SK-N-SH (cell line): ENCODE measurements at regions not wholly inside any gene's neighbourhood (a gene's known extent, or its start where the extent isn't known, plus 50 kb on each side); places are given as distances from the start of the nearest gene placed in this dataset.

Source experiments
- CHD2 ChIP-seq: fragments of 150-350 bp; IDR thresholded peaks from 2 replicates; pipeline ENCODE4 v1.6.1; 2018; ENCODE audit warnings: low read length; ENCODE audit not compliant: partially characterized antibody
- ELF1 ChIP-seq: IDR thresholded peaks from 2 replicates; pipeline ENCODE4 v1.4.0; 2012
- EP300 ChIP-seq, 2 experiments: IDR thresholded peaks; 2 replicates each; pipeline versions ENCODE4 v1.4.0 to v1.6.1; 2012; ENCODE audit warnings: borderline replicate concordance in 1 of 2, low read depth in 1 of 2, low read length in 1 of 2
- FOXM1 ChIP-seq: IDR thresholded peaks from 2 replicates; pipeline ENCODE4 v1.4.0; 2012; ENCODE audit warnings: low read depth, mild to moderate bottlenecking
- JUND ChIP-seq: IDR thresholded peaks from 2 replicates; pipeline ENCODE4 v1.4.0; 2012
- NFIC ChIP-seq: IDR thresholded peaks from 2 replicates; pipeline ENCODE4 v1.4.0; 2012; ENCODE audit warnings: borderline replicate concordance
- POLR2AphosphoS5 ChIP-seq: IDR thresholded peaks from 2 replicates; pipeline ENCODE4 v1.6.1; 2012; ENCODE audit warnings: low read depth, low read length
- RAD21 ChIP-seq: IDR thresholded peaks from 2 replicates; pipeline ENCODE4 v1.6.1; 2012; ENCODE audit warnings: mild to moderate bottlenecking, low read length
- RCOR1 ChIP-seq: fragments of 150-350 bp; IDR thresholded peaks from 2 replicates; pipeline ENCODE4 v1.6.1; 2017; ENCODE audit warnings: antibody characterized with exemption, low read length
- RFX5 ChIP-seq: IDR thresholded peaks from 2 replicates; pipeline ENCODE4 v1.6.1; 2012; ENCODE audit warnings: mild to moderate bottlenecking, improper control_type of control experiment, low read length
- SIN3A ChIP-seq: IDR thresholded peaks from 2 replicates; pipeline ENCODE4 v1.6.1; 2012; ENCODE audit warnings: low read depth, mild to moderate bottlenecking, low read length, moderate library complexity, borderline replicate concordance
- TF ChIP-seq, protein P1 (sequence below): fragments of 200-600 bp; sonication (generic); IDR thresholded peaks from 2 replicates; pipeline ENCODE4 v1.6.1; 2017; ENCODE audit warnings: antibody characterized with exemption, mild to moderate bottlenecking, moderate library complexity
- TF ChIP-seq, protein P2 (sequence below): IDR thresholded peaks from 2 replicates; pipeline ENCODE4 v1.4.0; 2012; ENCODE audit warnings: low read depth, borderline replicate concordance

DNA sequence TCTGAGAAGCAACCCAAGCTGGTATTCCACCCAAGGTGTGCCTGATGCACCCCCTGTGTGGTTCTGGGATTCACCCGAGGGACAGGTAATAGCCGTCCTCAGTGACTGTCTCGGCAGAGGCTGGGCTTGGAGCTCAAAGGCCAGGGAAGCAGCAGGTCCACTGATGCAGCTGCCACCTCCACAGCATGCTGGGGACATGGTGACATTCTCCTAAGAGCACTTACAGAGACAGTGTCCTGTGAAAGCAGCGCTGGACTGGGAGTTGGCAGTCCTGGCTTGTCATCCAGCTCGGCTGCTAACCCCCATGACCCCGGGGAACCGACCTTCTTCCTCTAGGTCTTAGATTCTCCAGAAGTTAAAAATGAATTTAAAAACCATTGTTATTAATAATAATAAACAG is 72.8 kb downstream of the RPUSD4 start:
- TF ChIP-seq, protein P1, sequence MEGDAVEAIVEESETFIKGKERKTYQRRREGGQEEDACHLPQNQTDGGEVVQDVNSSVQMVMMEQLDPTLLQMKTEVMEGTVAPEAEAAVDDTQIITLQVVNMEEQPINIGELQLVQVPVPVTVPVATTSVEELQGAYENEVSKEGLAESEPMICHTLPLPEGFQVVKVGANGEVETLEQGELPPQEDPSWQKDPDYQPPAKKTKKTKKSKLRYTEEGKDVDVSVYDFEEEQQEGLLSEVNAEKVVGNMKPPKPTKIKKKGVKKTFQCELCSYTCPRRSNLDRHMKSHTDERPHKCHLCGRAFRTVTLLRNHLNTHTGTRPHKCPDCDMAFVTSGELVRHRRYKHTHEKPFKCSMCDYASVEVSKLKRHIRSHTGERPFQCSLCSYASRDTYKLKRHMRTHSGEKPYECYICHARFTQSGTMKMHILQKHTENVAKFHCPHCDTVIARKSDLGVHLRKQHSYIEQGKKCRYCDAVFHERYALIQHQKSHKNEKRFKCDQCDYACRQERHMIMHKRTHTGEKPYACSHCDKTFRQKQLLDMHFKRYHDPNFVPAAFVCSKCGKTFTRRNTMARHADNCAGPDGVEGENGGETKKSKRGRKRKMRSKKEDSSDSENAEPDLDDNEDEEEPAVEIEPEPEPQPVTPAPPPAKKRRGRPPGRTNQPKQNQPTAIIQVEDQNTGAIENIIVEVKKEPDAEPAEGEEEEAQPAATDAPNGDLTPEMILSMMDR = no peak
- TF ChIP-seq POLR2AphosphoS5 (no peak), NFIC (no peak), RAD21 (no peak), SIN3A (no peak), RFX5 (no peak), EP300 (IDR thresholded peaks at IDR 0.05; ENCODE audit: borderline replicate concordance in 1 of 2, low read depth in 1 of 2, low read length in 1 of 2) (no peak), ELF1 (no peak), JUND (no peak), RCOR1 (no peak), FOXM1 (no peak), CHD2 (no peak)
- TF ChIP-seq, protein P2, sequence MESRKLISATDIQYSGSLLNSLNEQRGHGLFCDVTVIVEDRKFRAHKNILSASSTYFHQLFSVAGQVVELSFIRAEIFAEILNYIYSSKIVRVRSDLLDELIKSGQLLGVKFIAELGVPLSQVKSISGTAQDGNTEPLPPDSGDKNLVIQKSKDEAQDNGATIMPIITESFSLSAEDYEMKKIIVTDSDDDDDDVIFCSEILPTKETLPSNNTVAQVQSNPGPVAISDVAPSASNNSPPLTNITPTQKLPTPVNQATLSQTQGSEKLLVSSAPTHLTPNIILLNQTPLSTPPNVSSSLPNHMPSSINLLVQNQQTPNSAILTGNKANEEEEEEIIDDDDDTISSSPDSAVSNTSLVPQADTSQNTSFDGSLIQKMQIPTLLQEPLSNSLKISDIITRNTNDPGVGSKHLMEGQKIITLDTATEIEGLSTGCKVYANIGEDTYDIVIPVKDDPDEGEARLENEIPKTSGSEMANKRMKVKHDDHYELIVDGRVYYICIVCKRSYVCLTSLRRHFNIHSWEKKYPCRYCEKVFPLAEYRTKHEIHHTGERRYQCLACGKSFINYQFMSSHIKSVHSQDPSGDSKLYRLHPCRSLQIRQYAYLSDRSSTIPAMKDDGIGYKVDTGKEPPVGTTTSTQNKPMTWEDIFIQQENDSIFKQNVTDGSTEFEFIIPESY = no peak
